Tibial artery (tissue), 4 donors: ENCODE measurements at regions not wholly inside any gene's neighbourhood (a gene's known extent, or its start where the extent isn't known, plus 50 kb on each side); places are given as distances from the start of the nearest gene placed in this dataset.

ENCODE experiments used
- DNase-seq, 2 donors: peaks; one replicate each; pipeline ENCODE4 v3.0.0-alpha.2; 2019
- H3K27ac ChIP-seq, 2 donors: fragments of 200-600 bp; sonication (generic) in 1 of 2; 1 replicate in 1 of 2; 2 replicates in 1 of 2; pipeline ENCODE4 v1.5.1; 2018 to 2019; ENCODE audit warnings: mild to moderate bottlenecking in 1 of 2
- H3K27me3 ChIP-seq, 2 donors: fragments of 200-600 bp; sonication (generic) in 1 of 2; one replicate each; pipeline versions ENCODE4 v1.5.1 to v1.6.0; 2016 to 2019
- H3K36me3 ChIP-seq, 3 donors: fragments of 200-600 bp; sonication (generic) in 2 of 3; one replicate each; pipeline ENCODE4 v1.5.1; 2016 to 2019; ENCODE audit warnings: mild to moderate bottlenecking in 2 of 3
- H3K4me1 ChIP-seq, 4 donors: fragments of 200-600 bp; sonication (generic) in 2 of 4; 1 replicate in 3 of 4; 2 replicates in 1 of 4; pipeline ENCODE4 v1.5.1; 2016 to 2019
- H3K4me3 ChIP-seq, 2 donors: fragments of 200-600 bp; sonication (generic) in 1 of 2; 1 replicate in 1 of 2; 2 replicates in 1 of 2; pipeline ENCODE4 v1.5.1; 2018 to 2019; ENCODE audit warnings: mild to moderate bottlenecking in 2 of 2
- H3K9me3 ChIP-seq, 3 donors: fragments of 200-600 bp; sonication (generic) in 1 of 3; one replicate each; pipeline ENCODE4 v1.5.1; 2016 to 2019
- intact Hi-C: fragments of 100-400 bp; cut with DNase I; formaldehyde crosslinking; loops from one replicate; pipeline ENCODE4 v1.15.0; 2023; ENCODE audit warnings: low total_unique reads
- TF ChIP-seq, protein P1 (sequence below), 2 experiments: fragments of 200-600 bp in 1 of 2; fragments of 450-650 bp in 1 of 2; IDR thresholded peaks; one replicate each; pipeline ENCODE4 v1.5.1; 2017 to 2019; ENCODE audit warnings: antibody characterized with exemption in 2 of 2, mild to moderate bottlenecking in 1 of 2, moderate library complexity in 1 of 2

DNA sequence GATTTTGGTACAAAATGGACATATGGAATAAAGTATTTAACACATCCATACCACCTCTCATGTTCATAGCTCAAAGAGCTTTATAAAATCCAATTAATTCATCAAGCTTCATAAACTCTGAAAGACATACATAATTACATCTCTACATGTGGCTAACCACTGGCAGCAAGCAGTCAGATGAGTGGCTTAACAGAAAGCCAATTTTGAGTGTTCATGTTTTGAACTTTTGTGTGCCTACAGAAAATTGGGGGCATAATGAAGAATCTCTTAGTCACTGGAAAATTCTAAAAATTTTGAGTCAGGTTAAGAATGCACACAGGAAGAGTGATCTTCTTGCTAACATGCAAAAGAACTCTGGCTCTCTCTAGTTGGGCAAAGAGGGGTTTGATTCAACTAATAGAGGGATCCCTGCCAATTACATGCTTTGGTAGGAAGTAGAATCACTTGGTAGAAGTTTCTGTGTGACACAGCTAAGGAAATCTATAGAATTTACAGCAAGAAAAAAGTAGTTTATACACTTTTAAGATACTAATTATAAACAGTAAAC is 287.4 kb downstream of the NOL4 start:
- no peak overlapping the region for H3K4me3 ChIP-seq
- H3K27me3 ChIP-seq: no peaks in the 10 kb centered on the region
- DNase-seq: no peak
- intact Hi-C loops: no loop called here
- H3K9me3 ChIP-seq: no peaks in the 10 kb centered on the region
- no peak overlapping the region for H3K27ac ChIP-seq
- TF ChIP-seq, protein P1, sequence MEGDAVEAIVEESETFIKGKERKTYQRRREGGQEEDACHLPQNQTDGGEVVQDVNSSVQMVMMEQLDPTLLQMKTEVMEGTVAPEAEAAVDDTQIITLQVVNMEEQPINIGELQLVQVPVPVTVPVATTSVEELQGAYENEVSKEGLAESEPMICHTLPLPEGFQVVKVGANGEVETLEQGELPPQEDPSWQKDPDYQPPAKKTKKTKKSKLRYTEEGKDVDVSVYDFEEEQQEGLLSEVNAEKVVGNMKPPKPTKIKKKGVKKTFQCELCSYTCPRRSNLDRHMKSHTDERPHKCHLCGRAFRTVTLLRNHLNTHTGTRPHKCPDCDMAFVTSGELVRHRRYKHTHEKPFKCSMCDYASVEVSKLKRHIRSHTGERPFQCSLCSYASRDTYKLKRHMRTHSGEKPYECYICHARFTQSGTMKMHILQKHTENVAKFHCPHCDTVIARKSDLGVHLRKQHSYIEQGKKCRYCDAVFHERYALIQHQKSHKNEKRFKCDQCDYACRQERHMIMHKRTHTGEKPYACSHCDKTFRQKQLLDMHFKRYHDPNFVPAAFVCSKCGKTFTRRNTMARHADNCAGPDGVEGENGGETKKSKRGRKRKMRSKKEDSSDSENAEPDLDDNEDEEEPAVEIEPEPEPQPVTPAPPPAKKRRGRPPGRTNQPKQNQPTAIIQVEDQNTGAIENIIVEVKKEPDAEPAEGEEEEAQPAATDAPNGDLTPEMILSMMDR (IDR thresholded peaks at IDR 0.05): no peak
- no peaks in the 10 kb centered on the region for H3K4me1 ChIP-seq
- no peaks in the 10 kb centered on the region for H3K36me3 ChIP-seq

DNA sequence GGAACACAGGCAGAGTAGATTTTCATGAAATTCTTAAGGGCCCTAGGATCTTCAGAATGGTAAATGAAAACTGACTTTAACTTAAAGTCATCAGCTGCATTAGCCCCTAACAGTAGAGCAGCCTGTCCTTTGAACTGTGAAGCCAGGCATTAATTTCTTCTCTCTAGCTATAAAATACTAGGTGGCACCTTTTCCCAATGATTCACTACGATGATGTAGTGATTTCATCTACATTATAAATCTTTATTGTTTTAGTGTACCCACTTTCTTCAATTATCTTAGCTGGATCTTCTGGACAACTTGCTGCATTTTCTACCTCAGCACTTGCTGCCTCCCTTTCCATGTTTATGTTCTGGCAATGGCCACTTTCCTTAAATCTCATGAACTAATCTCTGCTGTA is 290.5 kb downstream of the NOL4 start:
- no peak for DNase-seq
- TF ChIP-seq, protein P1 (IDR thresholded peaks at IDR 0.05): no peak
- Histone ChIP-seq H3K27ac (no peak overlapping the region), H3K4me3 (no peak overlapping the region), H3K36me3 (no peaks in the 10 kb centered on the region), H3K9me3 (no peaks in the 10 kb centered on the region), H3K4me1 (no peaks in the 10 kb centered on the region), H3K27me3 (no peaks in the 10 kb centered on the region)
- intact Hi-C loops: no loop called here

DNA sequence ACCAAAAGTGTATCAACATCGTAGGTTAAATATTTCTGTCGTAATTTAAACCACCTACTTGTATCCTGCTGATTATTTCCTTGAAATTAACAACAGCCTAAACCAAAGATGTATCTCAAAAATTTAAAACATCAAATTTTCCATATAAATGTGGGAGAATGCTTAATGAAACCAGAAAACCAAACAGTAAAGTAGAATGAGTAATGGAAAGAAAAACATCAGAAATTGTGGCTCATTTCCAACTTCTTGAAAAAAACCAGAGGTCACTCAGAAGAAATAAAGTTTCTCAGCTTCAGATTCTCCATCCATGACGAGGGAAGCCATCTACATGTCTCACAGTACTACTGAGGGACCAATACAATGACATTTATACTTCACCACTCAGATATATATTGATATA is 296.5 kb downstream of the NOL4 start:
- no peaks in the 10 kb centered on the region for H3K27me3 ChIP-seq
- DNase-seq: no peak
- TF ChIP-seq, protein P1 (IDR thresholded peaks at IDR 0.05): no peak
- H3K4me3 ChIP-seq: no peak overlapping the region
- peaks cover 0 to 17% (median 0%) of the 10 kb centered on the region in 4 donors for H3K4me1 ChIP-seq
- intact Hi-C loops: no loop called here
- H3K9me3 ChIP-seq: no peaks in the 10 kb centered on the region
- no peaks in the 10 kb centered on the region for H3K36me3 ChIP-seq
- no peak overlapping the region for H3K27ac ChIP-seq

DNA sequence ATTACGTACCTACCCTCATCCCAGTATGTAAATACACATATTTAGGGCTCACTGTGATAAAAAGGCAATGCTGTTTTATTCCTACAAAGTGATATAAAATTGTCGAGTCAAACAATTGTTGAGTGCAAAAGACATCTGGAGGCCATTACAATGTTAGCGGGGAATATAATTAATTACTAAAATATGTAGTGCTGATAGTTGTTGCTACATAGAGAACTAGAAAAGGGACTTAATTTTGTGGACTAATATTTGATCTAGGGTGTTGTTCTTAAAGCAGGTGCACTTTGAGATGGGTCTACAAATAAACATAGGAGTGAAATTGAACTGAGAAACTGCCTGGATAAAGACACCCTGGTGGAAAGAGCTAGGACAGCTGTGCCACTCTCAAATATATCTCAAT is 300.1 kb downstream of the NOL4 start:
- Histone ChIP-seq H3K4me1 (peaks cover 0 to 17% (median 0%) of the 10 kb centered on the region in 4 donors), H3K36me3 (no peaks in the 10 kb centered on the region), H3K4me3 (no peak overlapping the region), H3K27ac (no peak overlapping the region), H3K9me3 (no peaks in the 10 kb centered on the region), H3K27me3 (no peaks in the 10 kb centered on the region)
- intact Hi-C loops: no loop called here
- no peak for DNase-seq
- TF ChIP-seq, protein P1 (IDR thresholded peaks at IDR 0.05): no peak

DNA sequence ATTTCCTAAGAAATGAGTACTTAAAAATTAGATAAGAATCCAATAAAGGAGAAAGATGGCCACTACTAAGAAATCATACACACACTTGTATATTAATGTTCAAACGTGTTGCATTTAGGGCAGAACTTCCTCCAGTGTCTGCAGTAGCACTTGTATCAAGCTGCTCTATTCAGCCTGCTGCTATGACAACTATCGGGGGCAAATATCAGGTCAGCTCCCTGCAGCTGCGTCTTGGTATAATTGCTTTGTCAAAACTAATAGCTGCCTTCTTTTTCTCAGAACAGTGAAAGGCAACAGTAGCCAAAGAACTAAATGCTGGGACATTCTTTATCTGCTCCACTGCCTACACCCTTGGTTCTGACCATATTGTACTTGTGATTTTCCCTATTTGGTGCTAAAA is 300.7 kb downstream of the NOL4 start:
- H3K27me3 ChIP-seq: no peaks in the 10 kb centered on the region
- intact Hi-C loops: no loop called here
- H3K27ac ChIP-seq: no peak overlapping the region
- H3K36me3 ChIP-seq: no peaks in the 10 kb centered on the region
- H3K4me3 ChIP-seq: no peak overlapping the region
- no peaks in the 10 kb centered on the region for H3K9me3 ChIP-seq
- DNase-seq: no peak
- H3K4me1 ChIP-seq: peaks cover 0 to 17% (median 0%) of the 10 kb centered on the region in 4 donors
- TF ChIP-seq, protein P1 (IDR thresholded peaks at IDR 0.05): no peak

DNA sequence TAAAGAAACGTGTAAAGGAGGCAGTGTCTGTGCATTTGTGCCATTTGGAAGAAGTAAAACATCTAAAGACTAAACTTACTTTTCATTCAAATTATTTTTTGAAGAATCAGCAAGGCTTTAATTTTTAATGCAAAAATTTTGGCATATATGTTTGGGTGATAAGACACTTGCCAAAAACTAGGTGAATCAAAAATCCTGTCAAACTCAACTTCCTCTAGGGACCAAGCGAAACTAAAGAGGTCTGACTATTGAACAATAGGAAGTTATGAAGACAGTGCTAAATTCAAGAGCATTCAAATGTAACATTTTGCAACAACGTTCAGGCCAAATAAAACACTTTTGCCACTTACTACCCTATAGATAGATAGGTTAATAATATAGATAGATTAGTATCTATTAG is 306.1 kb downstream of the NOL4 start:
- Histone ChIP-seq H3K36me3 (no peaks in the 10 kb centered on the region), H3K4me3 (no peak overlapping the region), H3K9me3 (no peaks in the 10 kb centered on the region), H3K4me1 (no peaks in the 10 kb centered on the region), H3K27me3 (no peaks in the 10 kb centered on the region), H3K27ac (no peak overlapping the region)
- intact Hi-C loops: no loop called here
- DNase-seq: no peak
- TF ChIP-seq, protein P1 (IDR thresholded peaks at IDR 0.05): no peak
